Progenitor cell of endocrine pancreas (in vitro differentiated cells): ENCODE measurements at regions not wholly inside any gene's neighbourhood (a gene's known extent, or its start where the extent isn't known, plus 50 kb on each side); places are given as distances from the start of the nearest gene placed in this dataset.
"Not testable (repeated sequence)": the region's sequence is repeated elsewhere in the genome, so short reads cannot be mapped to it uniquely, and the experiment has no call there.

ENCODE experiments used
- DNase-seq: peaks from one replicate; pipeline ENCODE4 v3.0.0; 2021; ENCODE audit warnings: low spot score; ENCODE audit not compliant: unreplicated experiment
- H3K27ac Mint-ChIP-seq: 2 replicates; pipeline ENCODE4 v1.8.0; 2021; ENCODE audit warnings: mild to moderate bottlenecking, moderate library complexity, mixed read lengths
- H3K27me3 Mint-ChIP-seq: 2 replicates; pipeline ENCODE4 v1.8.0; 2021; ENCODE audit warnings: mixed read lengths
- H3K36me3 Mint-ChIP-seq: 2 replicates; pipeline ENCODE4 v1.8.0; 2022; ENCODE audit warnings: mixed read lengths; ENCODE audit not compliant: insufficient read depth
- H3K4me1 Mint-ChIP-seq: 2 replicates; pipeline ENCODE4 v1.8.0; 2021; ENCODE audit warnings: low read depth, mixed read lengths
- H3K4me3 Mint-ChIP-seq: 2 replicates; pipeline ENCODE4 v1.8.0; 2021; ENCODE audit warnings: low read depth, mild to moderate bottlenecking, moderate library complexity, mixed read lengths
- H3K9me3 Mint-ChIP-seq: 2 replicates; pipeline ENCODE4 v1.8.0; 2021; ENCODE audit warnings: low read depth, mixed read lengths
- TF ChIP-seq, protein P1 (sequence below): fragments of 200-600 bp; sonication (generic); IDR thresholded peaks from one replicate; pipeline ENCODE4 v1.5.0; 2021; ENCODE audit warnings: antibody characterized with exemption, mild to moderate bottlenecking; ENCODE audit not compliant: unreplicated experiment

DNA sequence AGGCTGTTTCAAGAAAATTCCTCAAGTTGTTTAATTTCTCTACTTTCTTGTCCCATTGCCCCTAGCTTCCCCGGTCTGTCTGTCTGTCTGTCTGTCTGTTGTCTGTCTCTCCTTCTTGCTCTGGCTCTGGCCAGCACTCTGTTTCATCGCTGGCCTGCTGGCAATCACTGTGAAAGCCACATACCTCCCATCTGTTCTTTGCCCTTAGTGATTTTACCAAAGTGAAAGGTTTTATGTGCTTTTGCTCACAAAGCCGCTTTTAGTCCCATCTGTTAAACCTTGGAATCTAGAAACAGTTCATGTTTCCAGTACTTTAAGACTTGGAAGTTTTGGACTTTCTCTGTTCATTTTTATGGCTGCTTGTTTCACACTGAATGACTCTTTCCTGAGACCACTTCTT is 87.8 kb upstream of the EXOC2 start:
- H3K27ac Mint-ChIP-seq = no peak overlapping the region
- no peaks in the 10 kb centered on the region for H3K9me3 Mint-ChIP-seq
- no peaks in the 10 kb centered on the region for H3K36me3 Mint-ChIP-seq
- DNase-seq = no peak
- H3K4me3 Mint-ChIP-seq = no peak overlapping the region
- H3K27me3 Mint-ChIP-seq = peaks cover 8% of the 10 kb centered on the region
- H3K4me1 Mint-ChIP-seq = no peaks in the 10 kb centered on the region
- TF ChIP-seq, protein P1, sequence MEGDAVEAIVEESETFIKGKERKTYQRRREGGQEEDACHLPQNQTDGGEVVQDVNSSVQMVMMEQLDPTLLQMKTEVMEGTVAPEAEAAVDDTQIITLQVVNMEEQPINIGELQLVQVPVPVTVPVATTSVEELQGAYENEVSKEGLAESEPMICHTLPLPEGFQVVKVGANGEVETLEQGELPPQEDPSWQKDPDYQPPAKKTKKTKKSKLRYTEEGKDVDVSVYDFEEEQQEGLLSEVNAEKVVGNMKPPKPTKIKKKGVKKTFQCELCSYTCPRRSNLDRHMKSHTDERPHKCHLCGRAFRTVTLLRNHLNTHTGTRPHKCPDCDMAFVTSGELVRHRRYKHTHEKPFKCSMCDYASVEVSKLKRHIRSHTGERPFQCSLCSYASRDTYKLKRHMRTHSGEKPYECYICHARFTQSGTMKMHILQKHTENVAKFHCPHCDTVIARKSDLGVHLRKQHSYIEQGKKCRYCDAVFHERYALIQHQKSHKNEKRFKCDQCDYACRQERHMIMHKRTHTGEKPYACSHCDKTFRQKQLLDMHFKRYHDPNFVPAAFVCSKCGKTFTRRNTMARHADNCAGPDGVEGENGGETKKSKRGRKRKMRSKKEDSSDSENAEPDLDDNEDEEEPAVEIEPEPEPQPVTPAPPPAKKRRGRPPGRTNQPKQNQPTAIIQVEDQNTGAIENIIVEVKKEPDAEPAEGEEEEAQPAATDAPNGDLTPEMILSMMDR = no peak

DNA sequence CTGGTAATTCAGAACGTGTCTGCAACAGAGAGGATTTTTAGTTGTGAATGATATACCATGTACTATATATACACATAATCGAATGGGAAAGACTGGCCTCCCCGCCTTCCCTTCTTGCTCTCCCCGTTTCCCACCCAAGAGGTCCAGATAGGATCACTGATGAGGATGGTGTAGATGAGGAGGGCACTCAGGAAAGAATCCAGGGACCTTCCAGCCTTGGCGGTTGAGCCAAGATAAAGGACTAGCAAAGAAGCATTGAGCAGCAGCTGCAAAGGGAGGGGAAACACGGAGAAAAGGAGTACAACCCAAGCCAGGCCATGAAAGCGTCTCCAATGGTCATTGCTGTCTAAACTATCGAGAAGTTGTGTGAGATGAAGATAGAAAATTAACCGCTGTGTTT is 84.0 kb upstream of the EXOC2 start:
- Mint-ChIP-seq H3K4me1 (no peaks in the 10 kb centered on the region), H3K27ac (no peak overlapping the region), H3K4me3 (no peak overlapping the region), H3K9me3 (peaks cover 7% of the 10 kb centered on the region), H3K36me3 (no peaks in the 10 kb centered on the region), H3K27me3 (peaks cover 4% of the 10 kb centered on the region)
- TF ChIP-seq, protein P1 = no peak
- no peak for DNase-seq

- H3K27ac Mint-ChIP-seq = no peak overlapping the region
- TF ChIP-seq, protein P1 = no peak
- no peaks in the 10 kb centered on the region for H3K36me3 Mint-ChIP-seq
- H3K4me3 Mint-ChIP-seq = no peak overlapping the region
- no peak for DNase-seq
- H3K9me3 Mint-ChIP-seq = peaks cover 9% of the 10 kb centered on the region
- peaks cover 4% of the 10 kb centered on the region for H3K27me3 Mint-ChIP-seq
- no peaks in the 10 kb centered on the region for H3K4me1 Mint-ChIP-seq
Observed at GRCh38 chr6:776528-776931, 83.6 kb upstream of the EXOC2 start.

DNA sequence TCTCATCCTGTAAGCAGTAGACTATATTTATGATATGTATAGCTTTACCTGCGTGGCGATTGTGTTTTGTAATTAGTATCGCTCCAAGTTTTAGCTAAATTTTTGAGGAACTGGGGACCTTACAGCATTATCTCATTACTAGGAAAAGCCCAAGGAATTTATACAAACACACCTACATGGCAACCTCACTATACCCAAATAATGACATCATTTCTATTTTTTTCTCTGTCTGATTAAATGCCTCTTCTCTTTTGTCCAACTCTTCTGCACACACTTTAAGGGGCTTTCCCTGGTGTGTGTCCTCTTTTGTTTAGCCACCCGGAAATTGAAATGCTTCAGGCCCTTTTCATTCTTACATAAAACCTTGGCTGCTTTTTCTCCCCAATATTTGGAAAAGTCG is 82.9 kb upstream of the EXOC2 start:
- no peaks in the 10 kb centered on the region for H3K36me3 Mint-ChIP-seq
- peaks cover 3% of the 10 kb centered on the region for H3K27me3 Mint-ChIP-seq
- H3K4me1 Mint-ChIP-seq = no peaks in the 10 kb centered on the region
- DNase-seq = no peak
- no peak overlapping the region for H3K27ac Mint-ChIP-seq
- no peak overlapping the region for H3K4me3 Mint-ChIP-seq
- TF ChIP-seq, protein P1 = no peak
- H3K9me3 Mint-ChIP-seq = peaks cover 9% of the 10 kb centered on the region

DNA sequence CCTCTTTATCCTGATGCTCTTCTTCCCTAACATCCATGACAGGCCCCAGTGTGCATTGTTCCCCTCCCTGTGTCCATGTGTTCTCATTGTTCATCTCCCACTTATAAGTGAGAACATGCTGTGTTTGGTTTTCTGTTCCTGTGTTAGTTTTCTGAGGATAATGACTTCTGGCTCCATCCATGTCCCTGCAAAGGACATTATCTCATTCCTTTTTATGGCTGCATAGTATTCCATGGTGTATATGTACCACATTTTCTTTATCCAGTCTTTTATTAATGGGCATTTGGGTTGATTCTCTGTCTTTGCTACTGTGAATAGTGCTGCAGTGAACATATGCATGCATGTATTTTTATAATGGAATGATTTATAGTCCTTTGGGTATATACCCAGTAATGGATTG is 78.7 kb upstream of the EXOC2 start:
- H3K27me3 Mint-ChIP-seq, H3K4me1 Mint-ChIP-seq, H3K4me3 Mint-ChIP-seq, DNase-seq, H3K36me3 Mint-ChIP-seq, H3K27ac Mint-ChIP-seq: not testable (repeated sequence)
- H3K9me3 Mint-ChIP-seq = peaks cover 22% of the 10 kb centered on the region

DNA sequence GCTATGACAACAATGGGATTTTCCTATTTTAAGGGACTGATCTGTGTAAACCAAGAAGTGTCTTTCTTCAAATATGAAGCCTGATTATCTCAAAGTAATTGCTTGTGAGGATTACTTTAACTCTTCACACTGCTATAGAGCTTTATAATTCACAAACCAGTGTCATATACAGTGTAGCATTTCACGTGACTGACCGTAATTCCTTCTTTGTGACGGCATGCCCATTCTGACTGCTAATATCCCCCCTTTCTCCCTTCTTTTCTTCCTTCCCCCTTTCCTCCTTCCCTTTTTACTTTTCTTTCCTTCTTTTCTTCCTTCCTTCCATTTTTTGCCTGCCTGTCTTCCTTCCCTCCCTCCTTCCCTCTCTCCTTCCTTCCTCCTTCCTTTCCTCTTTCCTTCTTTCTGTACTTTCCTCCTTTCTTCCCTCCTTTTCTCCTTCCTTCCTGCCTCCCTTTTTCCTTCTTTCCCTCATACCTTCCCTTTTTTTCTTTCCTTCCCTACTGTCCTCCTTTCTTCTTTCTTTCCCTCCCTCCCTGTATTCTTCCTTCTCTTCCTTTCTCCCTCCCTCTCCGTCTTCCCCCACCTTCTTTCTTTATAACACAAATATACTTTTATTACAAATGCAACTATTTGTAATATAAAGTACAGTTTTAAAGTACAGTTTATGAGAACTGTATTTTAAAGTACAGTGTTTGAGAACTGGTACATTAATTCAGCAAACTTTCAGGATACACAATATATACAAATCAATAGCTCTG is 75.0 kb upstream of the EXOC2 start:
- no peak overlapping the region for H3K4me3 Mint-ChIP-seq
- TF ChIP-seq, protein P1 = no peak
- no peaks in the 10 kb centered on the region for H3K4me1 Mint-ChIP-seq
- H3K9me3 Mint-ChIP-seq = peaks cover 19% of the 10 kb centered on the region
- no peak for DNase-seq
- no peaks in the 10 kb centered on the region for H3K36me3 Mint-ChIP-seq
- H3K27me3 Mint-ChIP-seq = peaks cover 15% of the 10 kb centered on the region
- H3K27ac Mint-ChIP-seq = no peak overlapping the region
